HG02571 (cell line): ENCODE measurements at regions not wholly inside any gene's neighbourhood (a gene's known extent, or its start where the extent isn't known, plus 50 kb on each side); places are given as distances from the start of the nearest gene placed in this dataset.
"Not testable (repeated sequence)": the region's sequence is repeated elsewhere in the genome, so short reads cannot be mapped to it uniquely, and the experiment has no call there.

Experiments used
- ATAC-seq: cut with Tn5 transposase; IDR thresholded peaks from one replicate; pipeline ENCODE4 v1.9.1; 2021; ENCODE audit warnings: mild to moderate bottlenecking, moderate library complexity; ENCODE audit not compliant: unreplicated experiment

- not testable (repeated sequence) for ATAC-seq
Measured at GRCh38 chr4:67412153-67412712, 133.1 kb downstream of the CENPC start.

- no peak for ATAC-seq
Measured at GRCh38 chr4:67403342-67403741, 142.0 kb downstream of the CENPC start.

DNA sequence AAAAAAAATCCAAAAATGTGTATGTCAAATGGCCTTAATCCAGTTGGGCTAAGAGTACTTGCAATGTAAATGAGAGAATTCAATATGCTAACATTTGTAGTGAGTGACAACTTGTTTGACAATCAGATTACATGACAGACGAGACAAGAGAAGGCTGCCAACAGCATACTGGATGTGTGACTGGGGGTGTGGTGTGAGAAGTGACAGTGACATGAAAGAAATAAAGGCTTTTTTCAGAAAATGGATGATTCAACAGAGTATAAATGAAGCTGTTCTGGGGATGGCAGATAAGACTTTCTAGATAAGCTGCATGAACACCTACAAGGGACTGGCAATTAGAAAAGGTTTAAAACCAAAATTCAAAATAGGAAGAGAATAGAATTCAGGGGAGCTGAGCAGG, 143.4 kb downstream of the CENPC start:
- no peak for ATAC-seq

- ATAC-seq = no peak
Measured at GRCh38 chr4:67397931-67398330, 147.4 kb downstream of the CENPC start.

GRCh38 chr4:67397031-67397430, 148.3 kb downstream of the CENPC start:
- ATAC-seq = no peak

- no peak for ATAC-seq
Measured at GRCh38 chr4:67396008-67396407, 149.3 kb downstream of the CENPC start.

GRCh38 chr4:67394879-67395278, 150.4 kb downstream of the CENPC start:
- no peak for ATAC-seq

DNA sequence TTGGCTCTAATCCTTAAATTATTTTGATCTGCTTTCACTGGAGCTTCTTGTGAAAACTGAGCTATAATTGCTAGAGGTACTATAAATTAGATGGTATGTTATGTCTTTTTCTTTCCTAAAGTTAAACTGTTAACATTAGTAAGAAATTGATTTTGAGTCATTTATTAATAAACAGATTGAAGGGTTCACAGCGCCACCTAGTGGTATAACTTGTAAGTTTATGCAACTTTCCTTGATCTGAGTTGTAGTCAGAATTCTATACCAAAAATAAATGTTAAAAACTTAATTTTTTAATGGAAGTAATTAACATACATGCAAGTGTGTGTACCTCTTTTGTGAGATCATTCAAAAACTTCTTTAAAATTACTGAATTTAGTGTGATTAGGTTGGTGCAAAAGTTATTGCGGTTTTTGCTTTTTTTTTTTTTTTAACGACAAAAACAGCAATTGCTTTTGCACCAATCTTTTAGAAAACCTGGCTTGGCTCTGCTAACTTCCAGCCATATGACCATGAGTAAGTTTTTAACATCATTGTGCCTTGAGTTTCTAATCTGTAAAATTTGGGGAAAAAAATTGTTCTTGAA, 151.5 kb downstream of the CENPC start:
- no peak for ATAC-seq

DNA sequence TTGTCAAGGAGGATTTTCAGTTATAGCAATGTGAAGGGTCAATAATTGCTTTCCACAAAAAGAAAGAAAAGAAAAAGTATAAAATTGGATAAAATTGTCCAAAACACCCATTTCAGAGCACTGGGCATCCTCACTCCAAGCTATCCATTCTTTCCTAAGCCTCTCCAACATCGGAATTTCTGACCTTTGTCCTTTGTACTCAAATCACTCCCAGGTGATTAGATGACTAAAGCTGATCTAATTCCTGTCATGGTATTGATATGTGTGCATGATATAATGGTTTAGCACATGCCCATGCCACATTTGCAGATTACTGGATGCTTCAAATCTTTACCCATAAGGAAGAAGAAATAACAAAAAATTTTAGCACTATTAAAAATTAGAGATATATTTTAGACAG, 152.3 kb downstream of the CENPC start:
- no peak for ATAC-seq

DNA sequence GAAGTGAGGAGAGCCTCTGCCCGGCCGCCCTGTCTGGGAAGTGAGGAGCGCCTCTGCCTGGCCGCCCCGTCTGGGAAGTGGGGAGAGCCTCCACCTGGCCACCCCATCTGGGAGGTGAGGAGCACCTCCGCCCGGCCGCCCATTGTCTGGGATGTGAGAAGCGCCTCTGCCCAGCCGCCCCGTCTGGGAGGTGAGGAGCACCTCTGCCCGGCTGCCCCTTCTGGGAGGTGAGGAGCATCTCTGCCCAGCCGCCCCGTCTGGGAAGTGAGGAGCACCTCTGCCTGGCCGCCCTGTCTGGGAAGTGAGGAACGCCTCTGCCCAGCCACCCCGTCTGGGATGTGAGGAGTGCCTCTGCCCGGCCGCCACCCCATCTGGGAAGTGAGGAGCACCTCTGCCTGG, 163.9 kb downstream of the CENPC start:
- not testable (repeated sequence) for ATAC-seq

DNA sequence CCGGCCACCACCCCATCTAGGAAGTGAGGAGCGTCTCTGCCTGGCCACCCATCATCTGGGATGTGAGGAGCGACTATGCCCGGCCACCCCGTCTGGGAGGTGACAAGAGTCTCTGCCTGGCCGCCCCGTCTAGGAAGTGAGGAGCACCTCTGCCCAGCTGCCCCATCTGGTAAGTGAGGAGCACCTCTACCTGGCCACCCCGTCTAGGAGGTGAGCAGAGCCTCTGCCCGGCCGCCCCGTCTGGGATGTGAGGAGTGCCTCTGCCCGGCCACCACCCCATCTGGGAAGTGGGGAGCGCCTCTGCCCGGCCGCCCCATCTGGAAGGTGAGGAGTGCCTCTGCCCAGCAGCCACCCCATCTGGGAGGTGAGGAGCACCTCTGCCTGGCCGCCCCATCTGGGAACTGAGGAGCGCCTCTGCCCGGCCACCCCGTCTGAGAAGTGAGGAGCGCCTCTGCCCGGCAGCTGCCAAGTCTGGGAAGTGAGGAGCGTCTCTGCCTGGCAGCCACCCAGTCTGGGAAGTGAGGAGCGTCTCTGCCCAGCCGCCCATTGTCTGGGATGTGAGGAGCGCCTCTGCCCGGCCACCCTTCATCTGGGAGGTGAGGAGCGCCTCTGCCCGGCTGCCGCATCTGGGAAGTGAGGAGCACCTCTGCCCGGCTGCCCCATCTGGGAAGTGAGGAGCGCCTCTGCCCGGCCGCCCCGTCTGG, 164.4 kb downstream of the CENPC start:
- not testable (repeated sequence) for ATAC-seq

DNA sequence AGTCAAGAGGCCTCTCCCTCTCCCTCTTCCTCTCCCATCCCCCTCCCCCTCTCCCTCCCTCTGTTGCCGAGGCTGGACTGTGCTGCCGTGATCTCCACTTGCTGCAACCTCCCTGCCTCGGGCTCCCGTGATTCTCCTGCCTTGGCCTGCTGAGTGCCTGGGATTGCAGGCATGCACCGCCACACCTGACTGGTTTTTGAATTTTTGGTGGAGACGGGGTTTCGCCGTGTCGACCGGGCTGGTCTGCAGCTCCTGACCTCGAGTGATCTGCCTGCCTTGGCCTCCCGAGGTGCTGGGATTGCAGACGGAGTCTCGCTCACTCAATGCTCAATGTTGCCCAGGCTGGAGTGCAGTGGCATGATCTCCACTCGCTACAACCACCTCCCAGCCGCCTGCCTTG, 165.1 kb downstream of the CENPC start:
- no peak for ATAC-seq

- ATAC-seq = no peak
Measured at GRCh38 chr4:67375291-67375690, 170.0 kb downstream of the CENPC start.

DNA sequence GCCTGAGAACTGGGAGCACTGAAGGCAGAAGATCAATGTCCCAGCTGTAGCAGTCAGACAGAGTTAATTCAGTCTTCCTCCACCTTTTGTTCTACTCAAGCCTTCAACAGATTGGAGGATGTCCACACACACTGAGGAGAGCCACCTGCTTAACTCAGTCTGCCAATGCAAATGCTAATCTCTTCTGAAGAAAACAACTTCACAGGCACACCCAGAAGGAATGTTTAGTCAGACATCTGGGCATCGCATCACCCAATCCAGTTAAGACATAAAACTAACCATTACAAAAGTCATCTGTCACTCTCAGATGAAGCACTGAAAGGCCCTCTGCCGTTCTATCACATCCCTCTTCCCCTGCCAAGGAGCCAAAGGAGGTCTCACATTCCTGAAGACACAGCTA, 173.7 kb downstream of the CENPC start:
- ATAC-seq = no peak

- no peak for ATAC-seq
Measured at GRCh38 chr4:67366311-67366861, 178.9 kb downstream of the CENPC start.

DNA sequence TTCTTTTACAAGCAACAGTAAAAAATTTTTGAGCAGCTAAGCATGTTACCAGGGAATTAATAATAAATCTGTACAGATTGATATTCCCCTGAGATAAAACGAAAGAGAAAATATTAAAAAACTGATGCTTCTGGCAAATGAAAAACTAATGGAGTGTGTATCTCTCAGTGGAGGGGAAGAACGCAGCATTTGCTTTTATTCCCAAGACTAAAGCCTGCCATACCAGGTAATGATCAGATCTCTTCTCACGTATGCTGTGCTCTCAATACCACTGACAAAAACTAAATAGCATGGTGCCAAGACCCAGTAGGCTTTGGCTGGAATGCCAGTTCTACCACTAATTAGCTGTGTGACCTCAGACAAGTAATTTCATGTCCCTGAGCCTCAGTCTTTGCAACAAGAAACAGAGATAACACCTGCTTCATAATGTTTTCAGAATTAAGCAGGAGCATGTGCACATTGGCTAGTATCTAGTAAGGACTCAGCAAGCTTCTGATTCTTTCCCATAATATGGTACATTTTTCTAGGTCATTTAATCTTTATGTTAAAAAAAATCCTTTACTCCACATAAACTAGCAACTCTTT, 179.6 kb downstream of the CENPC start:
- no peak for ATAC-seq

DNA sequence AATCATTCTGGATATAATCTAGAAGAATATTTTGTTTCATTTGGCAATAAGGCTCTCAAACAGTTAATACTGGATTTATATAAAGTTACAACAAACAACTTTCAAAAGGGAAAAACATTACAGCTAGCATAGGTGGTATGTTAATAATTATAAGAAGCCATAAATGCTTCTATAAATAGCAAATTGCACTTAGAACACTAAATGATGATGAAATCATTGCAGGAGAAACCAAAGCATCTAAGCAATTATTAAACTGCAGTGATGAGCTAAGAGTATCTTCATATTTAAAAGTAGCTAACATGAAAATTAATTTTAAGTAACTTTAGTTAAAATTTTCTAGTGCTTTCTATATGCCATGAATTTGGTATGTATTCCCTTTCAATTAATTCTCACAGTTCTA, 189.5 kb downstream of the CENPC start:
- no peak for ATAC-seq

GRCh38 chr4:67346654-67347053, 198.6 kb downstream of the CENPC start:
- ATAC-seq = no peak

- no peak for ATAC-seq
Measured at GRCh38 chr4:67344594-67345380, 200.5 kb downstream of the CENPC start.

DNA sequence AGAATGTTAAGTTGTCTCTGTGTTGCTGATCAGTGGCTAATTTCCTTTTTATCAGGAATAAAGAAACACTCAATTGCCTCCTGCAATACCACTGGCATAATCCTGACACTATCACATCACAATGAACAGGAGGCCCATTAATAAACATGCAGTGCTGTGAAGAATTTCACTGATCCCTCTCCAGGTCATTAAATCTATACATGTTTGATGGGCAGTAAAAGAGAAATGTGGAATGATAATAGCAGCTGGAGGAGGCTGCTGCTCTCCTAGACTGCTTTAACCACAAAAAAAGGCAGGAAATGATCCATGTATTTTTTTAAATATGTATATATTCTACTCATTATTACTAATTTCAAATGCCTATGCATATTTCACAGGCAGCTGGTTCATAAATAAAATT, 202.1 kb downstream of the CENPC start:
- no peak for ATAC-seq

DNA sequence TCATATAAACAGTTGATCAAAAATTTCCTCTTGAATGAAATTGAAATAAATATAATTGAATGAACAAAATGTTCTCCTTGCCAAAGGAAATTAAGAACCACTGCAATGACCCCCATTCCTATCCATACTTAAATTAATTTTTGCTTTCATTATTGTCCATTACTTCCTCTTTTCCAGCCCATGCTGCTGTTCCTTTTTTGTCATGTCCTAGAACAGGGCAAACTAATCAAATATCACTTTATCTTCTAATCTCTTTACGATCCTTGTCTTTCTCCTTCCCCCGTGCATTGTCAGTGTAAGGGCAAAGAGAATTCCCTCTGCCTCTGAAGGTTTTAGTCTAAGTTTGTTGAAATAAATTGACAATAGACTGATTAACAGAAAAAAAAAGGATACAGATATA, 203.0 kb downstream of the CENPC start:
- ATAC-seq = no peak
